ENCODE measurements at regions not wholly inside any gene's neighbourhood (a gene's known extent, or its start where the extent isn't known, plus 50 kb on each side); places are given as distances from the start of the nearest gene placed in this dataset.

GRCh38 chr2:13195270-13195669 lies 478.5 kb downstream of the TRIB2 start:
- TF ChIP-seq CTCF (conservative IDR thresholded peaks at IDR 0.05; ENCODE audit: low read depth in 2 of 2), result no peak
- no peak for TF ChIP-seq EZH2phosphoT487 (IDR thresholded peaks at IDR 0.05; ENCODE audit: unreplicated experiment)
- TF ChIP-seq CREB1 (CRISPR knock-in tag; IDR thresholded peaks at IDR 0.05; ENCODE audit: low read depth), result no peak
- no peak for TF ChIP-seq POLR2AphosphoS5 (IDR thresholded peaks at IDR 0.05; ENCODE audit: low read depth)
- TF ChIP-seq REST (IDR thresholded peaks at IDR 0.05; ENCODE audit: unreplicated experiment), result no peak
- TF ChIP-seq ETS1 (IDR thresholded peaks at IDR 0.05), result no peak
